ENCODE measurements at regions not wholly inside any gene's neighbourhood (a gene's known extent, or its start where the extent isn't known, plus 50 kb on each side); places are given as distances from the start of the nearest gene placed in this dataset.

GRCh38 chr2:19714926-19715325 lies 186.9 kb downstream of the TTC32 start:
- no peak for DNase-seq

GRCh38 chr2:19712850-19713249 lies 188.9 kb downstream of the TTC32 start:
- no peak for DNase-seq

- DNase-seq: peak in 1 of 14 donors; percentile 9
Measured at GRCh38 chr2:19711470-19712372, 190.1 kb downstream of the TTC32 start.

GRCh38 chr2:19710230-19710629 lies 191.6 kb downstream of the TTC32 start:
- no peak for DNase-seq

- no peak for DNase-seq
Measured at GRCh38 chr2:19709553-19709952, 192.2 kb downstream of the TTC32 start.

- no peak for DNase-seq
Measured at GRCh38 chr2:19708776-19709175, 193.0 kb downstream of the TTC32 start.

- DNase-seq: no peak
Measured at GRCh38 chr2:19706332-19706731, 195.5 kb downstream of the TTC32 start.

GRCh38 chr2:19702267-19702666 lies 199.5 kb downstream of the TTC32 start:
- no peak for DNase-seq

GRCh38 chr2:19700861-19701585 lies 200.8 kb downstream of the TTC32 start:
- DNase-seq: no peak

GRCh38 chr2:19697131-19697530 lies 204.7 kb downstream of the TTC32 start:
- no peak for DNase-seq

- no peak for DNase-seq
Measured at GRCh38 chr2:19695706-19696105, 206.1 kb downstream of the TTC32 start.

GRCh38 chr2:19691892-19692291 lies 209.9 kb downstream of the TTC32 start:
- no peak for DNase-seq

- DNase-seq: no peak
Measured at GRCh38 chr2:19690429-19690828, 211.4 kb downstream of the TTC32 start.

GRCh38 chr2:19689646-19690168 lies 212.1 kb downstream of the TTC32 start:
- DNase-seq: no peak

GRCh38 chr2:19688059-19688458 lies 213.7 kb downstream of the TTC32 start:
- DNase-seq: no peak

GRCh38 chr2:19687017-19687659 lies 214.6 kb downstream of the TTC32 start:
- no peak for DNase-seq

- DNase-seq: no peak
Measured at GRCh38 chr2:19686439-19686838, 215.3 kb downstream of the TTC32 start.

- no peak for DNase-seq
Measured at GRCh38 chr2:19685731-19686130, 216.1 kb downstream of the TTC32 start.

- no peak for DNase-seq
Measured at GRCh38 chr2:19684516-19684915, 217.3 kb downstream of the TTC32 start.

- DNase-seq: no peak
Measured at GRCh38 chr2:19683556-19683955, 218.2 kb downstream of the TTC32 start.

- DNase-seq: no peak
Measured at GRCh38 chr2:19682493-19682892, 219.3 kb downstream of the TTC32 start.

GRCh38 chr2:19677825-19678518 lies 223.8 kb downstream of the TTC32 start:
- peak in 1 of 14 donors; percentile 46 for DNase-seq

Measured in C1 segment of cervical spinal cord (tissue), 14 donors.